ENCODE measurements at regions not wholly inside any gene's neighbourhood (a gene's known extent, or its start where the extent isn't known, plus 50 kb on each side); places are given as distances from the start of the nearest gene placed in this dataset.

DNA sequence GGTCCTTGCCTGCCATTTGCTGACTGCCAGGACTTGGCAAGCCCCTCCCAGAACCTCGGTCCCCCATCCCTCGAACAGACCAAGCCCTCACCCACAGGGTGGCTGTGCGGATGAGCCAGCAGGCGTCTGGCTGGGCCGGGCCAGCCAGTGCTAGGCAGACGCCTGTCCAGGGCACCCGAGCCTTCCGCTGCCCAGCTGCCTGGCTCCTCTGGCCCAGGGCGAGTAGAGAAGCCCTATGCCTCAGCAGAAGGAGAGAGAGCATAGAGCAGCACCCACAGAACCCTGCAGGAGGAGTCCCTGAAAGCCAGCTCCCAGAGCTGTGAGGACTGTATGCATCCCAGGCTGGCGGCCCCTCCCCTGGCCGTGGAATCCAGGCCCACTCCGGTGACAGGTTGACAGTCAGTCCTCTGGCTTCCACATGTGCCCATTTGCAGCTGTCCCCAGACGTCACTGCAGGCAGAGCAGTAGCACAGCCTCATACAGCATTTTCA is 62.1 kb upstream of the GLI2 start:
- intact Hi-C loops (cut with DNase I), result loop anchor here in 1 of 2 donors (10.0 kb wide), 3 partner anchors 109 to 359 kb away; no protein-coding TSS in a partner anchor
- H3K27me3 ChIP-seq, result no peaks in the 10 kb centered on the region
- WGBS (ENCODE audit: insufficient coverage, low coverage, low lambda C conversion rate, missing lambda C conversion rate), result 72% methylated on average over 4 of the region's 13 CpGs

DNA sequence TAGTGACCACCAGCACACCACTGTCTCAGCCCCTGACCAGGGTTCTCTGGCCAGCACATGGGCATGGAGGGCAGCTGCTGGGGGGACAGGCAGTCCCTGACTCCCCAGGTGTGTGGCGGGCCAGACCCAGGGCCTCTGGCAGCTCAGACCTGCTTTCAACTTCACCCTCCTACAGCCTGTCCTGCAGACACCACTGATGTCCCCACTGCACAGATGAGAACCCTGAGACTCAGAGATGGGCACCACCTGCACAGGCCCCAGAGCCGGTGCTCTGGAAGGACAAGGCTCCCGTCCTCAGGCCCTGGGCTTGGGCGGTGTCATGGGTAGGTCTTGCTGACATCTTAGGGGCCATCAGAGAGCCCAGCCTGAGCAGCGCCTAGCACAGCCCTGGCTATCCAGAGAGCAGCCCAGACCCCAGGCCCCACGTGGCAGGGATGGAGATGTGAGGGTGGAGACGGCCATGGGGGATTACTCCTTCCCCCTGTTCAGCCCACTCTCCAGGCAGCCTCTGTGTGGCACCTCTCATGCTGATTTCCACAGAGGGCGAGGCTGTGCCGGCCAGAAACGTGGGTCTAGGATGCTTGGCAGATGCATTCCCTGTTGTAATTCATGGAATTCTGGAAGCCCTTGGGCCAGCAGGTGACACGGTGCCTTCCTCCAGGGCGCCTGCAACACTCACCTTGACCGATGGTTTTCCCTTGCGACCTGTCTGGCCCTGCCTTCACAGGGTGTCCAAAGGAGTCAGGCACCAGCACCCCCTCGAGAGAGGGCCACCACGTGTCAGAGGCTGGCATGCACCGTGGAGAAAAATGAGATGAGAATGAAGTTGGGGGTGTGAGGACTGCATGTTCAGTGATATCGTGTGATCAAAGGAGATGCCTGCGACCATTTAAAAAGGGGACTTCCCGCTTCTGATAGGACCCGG is 61.2 kb upstream of the GLI2 start:
- TF ChIP-seq, protein P1, sequence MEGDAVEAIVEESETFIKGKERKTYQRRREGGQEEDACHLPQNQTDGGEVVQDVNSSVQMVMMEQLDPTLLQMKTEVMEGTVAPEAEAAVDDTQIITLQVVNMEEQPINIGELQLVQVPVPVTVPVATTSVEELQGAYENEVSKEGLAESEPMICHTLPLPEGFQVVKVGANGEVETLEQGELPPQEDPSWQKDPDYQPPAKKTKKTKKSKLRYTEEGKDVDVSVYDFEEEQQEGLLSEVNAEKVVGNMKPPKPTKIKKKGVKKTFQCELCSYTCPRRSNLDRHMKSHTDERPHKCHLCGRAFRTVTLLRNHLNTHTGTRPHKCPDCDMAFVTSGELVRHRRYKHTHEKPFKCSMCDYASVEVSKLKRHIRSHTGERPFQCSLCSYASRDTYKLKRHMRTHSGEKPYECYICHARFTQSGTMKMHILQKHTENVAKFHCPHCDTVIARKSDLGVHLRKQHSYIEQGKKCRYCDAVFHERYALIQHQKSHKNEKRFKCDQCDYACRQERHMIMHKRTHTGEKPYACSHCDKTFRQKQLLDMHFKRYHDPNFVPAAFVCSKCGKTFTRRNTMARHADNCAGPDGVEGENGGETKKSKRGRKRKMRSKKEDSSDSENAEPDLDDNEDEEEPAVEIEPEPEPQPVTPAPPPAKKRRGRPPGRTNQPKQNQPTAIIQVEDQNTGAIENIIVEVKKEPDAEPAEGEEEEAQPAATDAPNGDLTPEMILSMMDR (IDR thresholded peaks at IDR 0.05), result no peak
- TF ChIP-seq POLR2A (IDR thresholded peaks at IDR 0.05), result no peak
- ATAC-seq (no peak), DNase-seq (peak in 1 of 3 donors; percentile 38)
- Histone ChIP-seq H3K9me3 (no peaks in the 10 kb centered on the region), H3K27me3 (no peaks in the 10 kb centered on the region), H3K36me3 (no peaks in the 10 kb centered on the region), H3K4me1 (no peaks in the 10 kb centered on the region), H3K27ac (no peak overlapping the region), H3K4me3 (no peak overlapping the region)
- 82% methylated on average over 4 of the region's 21 CpGs for WGBS (ENCODE audit: insufficient coverage, low coverage, low lambda C conversion rate, missing lambda C conversion rate)
- intact Hi-C loops (cut with DNase I), result loop anchor here (5.0 to 10.0 kb wide), 4 partner anchors 110 to 360 kb away; no protein-coding TSS in a partner anchor

More for the DNA sequence above, 62.1 kb upstream of the GLI2 start:
- no peaks in the 10 kb centered on the region for H3K4me1 ChIP-seq
- ATAC-seq, result no peak
- no peaks in the 10 kb centered on the region for H3K36me3 ChIP-seq
- TF ChIP-seq POLR2A (IDR thresholded peaks at IDR 0.05), result no peak
- TF ChIP-seq, protein P1 (IDR thresholded peaks at IDR 0.05), result no peak
- no peak overlapping the region for H3K4me3 ChIP-seq
- peak in 1 of 3 donors; percentile 32 for DNase-seq
- no peak overlapping the region for H3K27ac ChIP-seq
- H3K9me3 ChIP-seq, result no peaks in the 10 kb centered on the region

DNA sequence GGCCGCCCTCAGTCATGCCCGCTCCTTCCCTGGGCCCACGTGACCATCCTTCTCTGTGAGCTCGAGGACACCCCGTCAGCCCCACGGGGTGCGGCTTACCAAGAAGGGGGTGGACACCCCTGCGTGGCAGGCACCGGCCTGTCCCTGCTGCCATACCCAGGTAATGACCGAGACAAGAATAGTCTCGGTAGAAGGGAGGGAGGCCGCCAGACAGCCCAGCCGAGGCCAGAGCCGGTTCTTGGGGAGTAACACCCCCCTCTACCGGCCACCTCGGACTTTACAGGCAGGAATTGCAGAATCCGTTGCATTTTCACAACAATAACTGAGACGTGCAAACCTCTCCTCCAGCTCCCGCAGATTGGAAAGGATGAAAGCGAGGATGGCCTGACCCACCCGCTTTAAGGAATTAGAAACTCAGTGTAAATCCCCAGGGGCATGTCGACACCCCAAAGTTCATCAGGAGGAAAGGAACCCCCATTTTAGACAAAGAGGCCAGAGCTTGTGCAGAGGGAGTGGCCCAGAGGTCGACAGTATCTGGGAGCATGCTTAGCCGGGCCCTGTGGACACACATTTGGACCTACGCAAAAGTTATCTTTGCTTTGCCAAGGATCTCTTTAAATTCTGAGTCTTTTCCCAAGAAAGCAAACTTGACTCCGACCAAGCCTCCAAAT is 60.1 kb upstream of the GLI2 start:
- intact Hi-C loops (cut with DNase I), result loop anchor here (5.0 to 10.0 kb wide), 4 partner anchors 111 to 361 kb away; no protein-coding TSS in a partner anchor

DNA sequence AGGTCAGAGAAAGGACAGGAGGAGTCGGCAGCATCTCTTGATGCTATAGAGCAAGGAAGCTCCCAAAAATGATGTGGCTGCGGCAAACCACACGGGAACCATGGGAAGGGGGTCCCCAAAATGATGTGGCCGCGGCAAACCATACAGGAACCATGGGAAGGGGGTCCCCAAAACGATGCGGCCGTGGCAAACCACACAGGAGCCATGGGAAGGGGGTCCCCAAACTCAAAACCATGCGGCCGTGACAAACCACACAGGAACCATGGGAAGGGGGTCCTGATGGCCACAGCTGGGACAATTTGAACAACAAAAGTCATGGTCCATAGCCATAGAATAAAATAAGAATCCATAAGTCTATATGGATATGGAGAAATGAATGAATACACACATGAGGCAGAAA is 58.4 kb upstream of the GLI2 start:
- H3K27me3 ChIP-seq, result no peaks in the 10 kb centered on the region
- ATAC-seq (no peak), DNase-seq (no peak)
- no peak overlapping the region for H3K27ac ChIP-seq
- 64% methylated on average over 8 of the region's 10 CpGs for WGBS (ENCODE audit: insufficient coverage, low coverage, low lambda C conversion rate, missing lambda C conversion rate)
- H3K9me3 ChIP-seq, result no peaks in the 10 kb centered on the region
- H3K4me3 ChIP-seq, result no peak overlapping the region
- no peaks in the 10 kb centered on the region for H3K4me1 ChIP-seq
- TF ChIP-seq POLR2A (IDR thresholded peaks at IDR 0.05), result no peak
- TF ChIP-seq, protein P1 (IDR thresholded peaks at IDR 0.05), result no peak
- no peaks in the 10 kb centered on the region for H3K36me3 ChIP-seq
- intact Hi-C loops (cut with DNase I), result loop anchor here (5.0 to 10.0 kb wide), 4 partner anchors 112 to 362 kb away; no protein-coding TSS in a partner anchor

More for the DNA sequence above, 60.1 kb upstream of the GLI2 start:
- Histone ChIP-seq H3K4me1 (no peaks in the 10 kb centered on the region), H3K27ac (no peak overlapping the region), H3K27me3 (no peaks in the 10 kb centered on the region), H3K4me3 (no peak overlapping the region), H3K36me3 (no peaks in the 10 kb centered on the region), H3K9me3 (no peaks in the 10 kb centered on the region)
- no peak for TF ChIP-seq POLR2A (IDR thresholded peaks at IDR 0.05)
- TF ChIP-seq, protein P1 (IDR thresholded peaks at IDR 0.05), result peak; percentile 81 to 92 (median 84)
- DNase-seq (peak; percentile 68 to 77 (median 77)), ATAC-seq (peak; percentile 85 to 88 (median 86))
- WGBS (ENCODE audit: insufficient coverage, low coverage, low lambda C conversion rate, missing lambda C conversion rate), result 29% methylated on average over 13 of the region's 26 CpGs
